Suprapubic skin (tissue), 4 donors: ENCODE measurements at regions not wholly inside any gene's neighbourhood (a gene's known extent, or its start where the extent isn't known, plus 50 kb on each side); places are given as distances from the start of the nearest gene placed in this dataset.

Source experiments
- DNase-seq, 2 donors: peaks; one replicate each; pipeline ENCODE4 v3.0.0-alpha.2; 2019; ENCODE audit warnings: low spot score in 2 of 2
- H3K27ac ChIP-seq: fragments of 200-600 bp; sonication (generic); one replicate; pipeline ENCODE4 v1.5.1; 2019
- H3K27me3 ChIP-seq: fragments of 200-600 bp; sonication (generic); one replicate; pipeline ENCODE4 v1.5.1; 2019
- H3K36me3 ChIP-seq: fragments of 200-600 bp; sonication (generic); one replicate; pipeline ENCODE4 v1.5.1; 2019
- H3K4me1 ChIP-seq: fragments of 200-600 bp; sonication (generic); one replicate; pipeline ENCODE4 v1.5.1; 2019
- H3K4me3 ChIP-seq: fragments of 200-600 bp; sonication (generic); one replicate; pipeline ENCODE4 v1.5.1; 2019; ENCODE audit warnings: mild to moderate bottlenecking
- H3K9me3 ChIP-seq: fragments of 200-600 bp; sonication (generic); one replicate; pipeline ENCODE4 v1.5.1; 2019
- EP300 ChIP-seq: sonication (generic); formaldehyde crosslinking; IDR thresholded peaks from one replicate; pipeline ENCODE4 v1.6.1; 2017; ENCODE audit warnings: antibody characterized with exemption
- POLR2A ChIP-seq, 2 donors: fragments of 450-650 bp; IDR thresholded peaks; one replicate each; pipeline ENCODE4 v1.6.1; 2017; ENCODE audit warnings: antibody characterized with exemption in 2 of 2, mild to moderate bottlenecking in 2 of 2, moderate library complexity in 2 of 2
- POLR2AphosphoS5 ChIP-seq, 3 donors: sonication (generic); formaldehyde crosslinking; IDR thresholded peaks; one replicate each; pipeline ENCODE4 v1.6.1; 2017; ENCODE audit warnings: antibody characterized with exemption in 3 of 3
- WGBS: methylation state at CpG from one replicate; pipeline ENCODE4 v1.1.5; 2018; 5-methylcytosine and 5-hydroxymethylcytosine counted together
- TF ChIP-seq, protein P1 (sequence below), 2 donors: fragments of 200-600 bp in 1 of 2; fragments of 450-650 bp in 1 of 2; sonication (generic) in 1 of 2; IDR thresholded peaks; one replicate each; pipeline ENCODE4 v1.5.1; 2016 to 2019; ENCODE audit warnings: antibody characterized with exemption in 2 of 2, mild to moderate bottlenecking in 1 of 2, moderate library complexity in 1 of 2

DNA sequence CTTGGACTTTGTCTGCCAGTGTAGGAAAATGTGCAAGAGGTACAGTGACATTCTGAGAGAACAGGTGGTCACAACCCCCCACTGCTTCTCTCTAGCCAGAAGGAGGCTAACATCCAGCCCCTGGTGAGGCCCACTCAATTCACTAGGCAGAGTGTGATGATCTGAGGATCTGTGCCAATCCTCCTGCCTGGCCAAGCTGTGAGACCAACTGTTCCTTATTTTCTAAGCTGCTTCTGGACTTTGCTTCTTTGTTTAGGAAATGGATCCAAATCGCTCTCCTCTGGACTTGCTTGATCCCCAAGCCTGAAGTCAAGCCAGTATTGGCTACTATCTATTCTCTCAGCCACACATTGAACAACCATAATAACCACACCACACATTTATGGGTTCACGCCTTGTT, 202.8 kb downstream of the PIK3C3 start:
- no peaks in the 10 kb centered on the region for H3K27me3 ChIP-seq
- H3K4me1 ChIP-seq = no peaks in the 10 kb centered on the region
- H3K27ac ChIP-seq = no peak overlapping the region
- no peaks in the 10 kb centered on the region for H3K36me3 ChIP-seq
- H3K4me3 ChIP-seq = no peak overlapping the region
- DNase-seq = no peak
- H3K9me3 ChIP-seq = no peaks in the 10 kb centered on the region
- 82% methylated on average over 2 of the region's 2 CpGs for WGBS
- TF ChIP-seq, protein P1, sequence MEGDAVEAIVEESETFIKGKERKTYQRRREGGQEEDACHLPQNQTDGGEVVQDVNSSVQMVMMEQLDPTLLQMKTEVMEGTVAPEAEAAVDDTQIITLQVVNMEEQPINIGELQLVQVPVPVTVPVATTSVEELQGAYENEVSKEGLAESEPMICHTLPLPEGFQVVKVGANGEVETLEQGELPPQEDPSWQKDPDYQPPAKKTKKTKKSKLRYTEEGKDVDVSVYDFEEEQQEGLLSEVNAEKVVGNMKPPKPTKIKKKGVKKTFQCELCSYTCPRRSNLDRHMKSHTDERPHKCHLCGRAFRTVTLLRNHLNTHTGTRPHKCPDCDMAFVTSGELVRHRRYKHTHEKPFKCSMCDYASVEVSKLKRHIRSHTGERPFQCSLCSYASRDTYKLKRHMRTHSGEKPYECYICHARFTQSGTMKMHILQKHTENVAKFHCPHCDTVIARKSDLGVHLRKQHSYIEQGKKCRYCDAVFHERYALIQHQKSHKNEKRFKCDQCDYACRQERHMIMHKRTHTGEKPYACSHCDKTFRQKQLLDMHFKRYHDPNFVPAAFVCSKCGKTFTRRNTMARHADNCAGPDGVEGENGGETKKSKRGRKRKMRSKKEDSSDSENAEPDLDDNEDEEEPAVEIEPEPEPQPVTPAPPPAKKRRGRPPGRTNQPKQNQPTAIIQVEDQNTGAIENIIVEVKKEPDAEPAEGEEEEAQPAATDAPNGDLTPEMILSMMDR (IDR thresholded peaks at IDR 0.05) = no peak
- TF ChIP-seq EP300 (no peak), POLR2AphosphoS5 (IDR thresholded peaks at IDR 0.05) (no peak), POLR2A (IDR thresholded peaks at IDR 0.05) (no peak)

DNA sequence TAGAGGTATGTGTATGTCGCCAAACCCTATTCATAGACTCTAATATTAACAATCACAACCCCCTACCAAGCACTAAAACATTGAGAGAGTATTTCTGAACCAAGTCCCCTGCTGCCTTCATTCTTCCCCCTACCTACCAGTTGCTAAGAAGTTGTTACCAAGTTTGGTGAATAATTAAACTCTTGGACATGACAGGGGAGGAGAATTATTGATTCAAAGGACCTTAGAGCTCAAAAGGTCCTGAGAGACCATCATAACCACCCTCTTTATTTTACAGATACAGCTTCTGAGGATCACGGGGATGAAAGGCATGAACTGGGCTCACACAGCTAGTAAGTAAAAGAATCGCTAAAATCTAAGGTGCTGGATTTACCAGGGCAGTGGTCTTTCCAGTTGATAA, 204.1 kb downstream of the PIK3C3 start:
- no peaks in the 10 kb centered on the region for H3K9me3 ChIP-seq
- no peaks in the 10 kb centered on the region for H3K36me3 ChIP-seq
- H3K4me1 ChIP-seq = no peaks in the 10 kb centered on the region
- WGBS = 96% methylated on average over 3 of the region's 3 CpGs
- no peaks in the 10 kb centered on the region for H3K27me3 ChIP-seq
- H3K27ac ChIP-seq = no peak overlapping the region
- H3K4me3 ChIP-seq = no peak overlapping the region
- TF ChIP-seq EP300 = no peak
- no peak for TF ChIP-seq POLR2A (IDR thresholded peaks at IDR 0.05)
- TF ChIP-seq, protein P1 (IDR thresholded peaks at IDR 0.05) = no peak
- TF ChIP-seq POLR2AphosphoS5 (IDR thresholded peaks at IDR 0.05) = no peak
- DNase-seq = no peak

DNA sequence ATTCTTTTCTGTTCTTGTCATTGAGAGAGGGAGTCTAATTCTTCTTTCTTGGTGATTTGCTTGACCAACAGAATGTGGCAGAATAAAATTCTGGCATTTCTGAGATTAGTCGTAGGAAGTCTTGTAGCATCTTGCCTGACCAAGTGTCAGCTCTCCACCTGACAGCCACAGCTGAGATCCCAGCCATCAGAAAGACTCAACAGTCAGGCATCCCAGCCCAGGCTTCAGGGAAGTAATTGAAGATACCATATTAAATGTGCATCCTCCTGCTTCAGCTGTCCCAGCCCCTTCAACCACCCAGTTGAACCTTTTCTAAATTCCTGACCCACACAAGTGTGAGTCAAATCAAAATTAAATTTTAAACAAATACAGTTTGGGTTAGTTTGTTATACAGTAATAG, 208.3 kb downstream of the PIK3C3 start:
- no peak for DNase-seq
- TF ChIP-seq POLR2A (IDR thresholded peaks at IDR 0.05) (no peak), POLR2AphosphoS5 (IDR thresholded peaks at IDR 0.05) (no peak), EP300 (no peak)
- TF ChIP-seq, protein P1 (IDR thresholded peaks at IDR 0.05) = no peak
- Histone ChIP-seq H3K4me3 (no peak overlapping the region), H3K4me1 (no peaks in the 10 kb centered on the region), H3K36me3 (no peaks in the 10 kb centered on the region), H3K9me3 (no peaks in the 10 kb centered on the region), H3K27ac (no peak overlapping the region), H3K27me3 (no peaks in the 10 kb centered on the region)
- 100% methylated on average over 1 of the region's 1 CpG for WGBS

DNA sequence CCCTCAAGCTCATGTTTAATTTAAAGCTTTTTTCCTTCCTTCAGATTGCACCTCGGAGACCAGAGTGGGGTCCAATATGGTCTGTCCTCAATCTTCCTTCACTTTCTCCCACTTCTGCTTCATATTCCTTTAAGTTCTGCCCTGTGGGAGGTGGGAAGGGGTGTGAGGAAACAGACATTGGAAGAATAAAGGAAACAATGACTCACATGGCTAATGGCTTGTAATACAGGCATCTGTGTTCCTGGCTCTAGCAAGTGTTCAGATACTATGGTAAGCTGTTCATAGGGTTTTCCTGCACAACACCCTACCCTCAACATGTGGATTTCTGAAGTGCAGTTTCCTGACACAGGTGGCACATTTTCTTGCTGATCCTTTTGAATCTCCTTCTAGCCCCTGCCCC, 209.5 kb downstream of the PIK3C3 start:
- TF ChIP-seq EP300 = no peak
- no peak for TF ChIP-seq POLR2AphosphoS5 (IDR thresholded peaks at IDR 0.05)
- TF ChIP-seq, protein P1 (IDR thresholded peaks at IDR 0.05) = no peak
- no peak for TF ChIP-seq POLR2A (IDR thresholded peaks at IDR 0.05)

DNA sequence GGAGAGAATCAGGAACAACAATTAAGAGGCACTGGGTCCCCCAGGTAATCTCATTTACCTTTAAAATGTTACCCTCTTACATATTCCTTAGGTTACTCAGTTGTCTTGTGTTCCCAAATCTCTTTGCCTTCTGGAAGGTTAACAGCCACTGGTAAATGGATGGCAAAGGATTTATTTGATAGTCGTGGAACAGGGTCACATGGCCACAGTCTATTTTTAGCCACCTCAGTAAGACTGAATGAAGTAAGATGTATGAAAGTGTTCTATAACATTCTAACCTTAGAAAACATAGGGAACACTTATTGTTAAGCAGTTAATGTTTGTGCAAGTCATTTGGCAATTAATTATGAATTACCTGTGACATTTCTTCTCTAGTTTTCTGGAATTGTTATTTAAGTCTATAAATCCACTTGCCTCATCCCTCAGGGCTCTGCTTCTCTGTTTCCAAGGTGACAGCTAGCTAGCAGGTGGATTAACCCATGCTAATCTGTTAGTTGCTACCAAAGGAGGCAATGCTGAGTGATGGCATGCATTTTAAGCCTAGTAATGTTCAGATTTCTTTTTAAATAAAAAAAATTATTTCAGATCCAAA, 211.0 kb downstream of the PIK3C3 start:
- no peak for TF ChIP-seq POLR2A (IDR thresholded peaks at IDR 0.05)
- no peak for TF ChIP-seq POLR2AphosphoS5 (IDR thresholded peaks at IDR 0.05)
- no peak for TF ChIP-seq EP300
- WGBS = 10% methylated on average over 1 of the region's 1 CpG

More for the DNA sequence above, 209.5 kb downstream of the PIK3C3 start:
- no peaks in the 10 kb centered on the region for H3K4me1 ChIP-seq
- H3K9me3 ChIP-seq = no peaks in the 10 kb centered on the region
- H3K27me3 ChIP-seq = no peaks in the 10 kb centered on the region
- no peak overlapping the region for H3K4me3 ChIP-seq
- WGBS = 85% methylated on average over 1 of the region's 1 CpG
- no peak overlapping the region for H3K27ac ChIP-seq
- H3K36me3 ChIP-seq = no peaks in the 10 kb centered on the region
- DNase-seq = no peak

DNA sequence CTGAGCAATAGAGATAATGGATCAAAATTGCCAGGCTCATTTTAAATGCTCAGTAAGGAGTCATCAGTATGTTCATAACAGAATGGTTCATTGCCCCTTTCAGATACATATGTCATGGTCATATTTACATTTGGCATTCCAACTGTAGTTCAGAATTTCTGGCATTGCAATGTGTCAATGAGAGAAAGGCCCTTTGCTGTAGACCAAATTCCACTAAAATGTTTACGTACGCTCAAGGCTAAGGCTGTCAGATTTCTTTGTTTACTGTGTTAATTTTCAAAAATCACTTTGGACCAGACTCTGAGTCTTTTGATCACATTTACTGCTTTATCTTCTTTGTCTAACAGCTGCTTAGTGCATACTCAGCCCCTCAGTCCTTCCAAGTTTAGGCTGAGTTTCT, 213.5 kb downstream of the PIK3C3 start:
- TF ChIP-seq POLR2AphosphoS5 (IDR thresholded peaks at IDR 0.05) (no peak), EP300 (no peak), POLR2A (IDR thresholded peaks at IDR 0.05) (no peak)
- TF ChIP-seq, protein P1 (IDR thresholded peaks at IDR 0.05) = no peak
- WGBS = 95% methylated on average over 2 of the region's 2 CpGs
- H3K9me3 ChIP-seq = no peaks in the 10 kb centered on the region

More for the DNA sequence above, 211.0 kb downstream of the PIK3C3 start:
- no peak for DNase-seq
- no peaks in the 10 kb centered on the region for H3K4me1 ChIP-seq
- H3K4me3 ChIP-seq = no peak overlapping the region
- H3K36me3 ChIP-seq = no peaks in the 10 kb centered on the region
- no peaks in the 10 kb centered on the region for H3K9me3 ChIP-seq
- no peak overlapping the region for H3K27ac ChIP-seq
- no peaks in the 10 kb centered on the region for H3K27me3 ChIP-seq

More for the DNA sequence above, 213.5 kb downstream of the PIK3C3 start:
- Histone ChIP-seq H3K4me1 (no peaks in the 10 kb centered on the region), H3K4me3 (no peak overlapping the region), H3K36me3 (no peaks in the 10 kb centered on the region), H3K27me3 (no peaks in the 10 kb centered on the region), H3K27ac (no peak overlapping the region)
- no peak for DNase-seq
